CD4-positive, alpha-beta T cell (primary cell): ENCODE measurements at regions not wholly inside any gene's neighbourhood (a gene's known extent, or its start where the extent isn't known, plus 50 kb on each side); places are given as distances from the start of the nearest gene placed in this dataset.

Source experiments
- ATAC-seq: fragments of 200-7000 bp; cut with Tn5 transposase; one replicate; pipeline ENCODE4 v1.10.0; 2022; ENCODE audit warnings: mild to moderate bottlenecking; ENCODE audit not compliant: poor library complexity
- CTCF ChIA-PET: fragments of 350-600 bp; sonication (Branson Sonifier 250); formaldehyde crosslinking; loops from one replicate; lab custom pipeline; 2021; ENCODE audit warnings: antibody characterized with exemption, inconsistent platforms; lab: Charles Lee
- POLR2A ChIA-PET: fragments of 350-600 bp; sonication (Branson Sonifier 250); formaldehyde crosslinking; loops from one replicate; lab custom pipeline; 2021; ENCODE audit warnings: antibody characterized with exemption, inconsistent platforms; lab: Charles Lee
- DNase-seq, 14 experiments: peaks; one replicate each; pipeline ENCODE4 v3.0.0-alpha.2; 2013 to 2020; ENCODE audit warnings: mixed read lengths in 2 of 14
- H3K27ac ChIP-seq, 2 donors: one replicate each; pipeline versions ENCODE4 v1.5.1 to v1.7.0; 2013; ENCODE audit warnings: low read length in 2 of 2, low read depth in 1 of 2, mild to moderate bottlenecking in 1 of 2
- H3K27me3 ChIP-seq, 2 experiments: 1 replicate in 1 of 2; 2 replicates in 1 of 2; pipeline versions ENCODE4 v1.6.1 to v1.7.0; 2013; ENCODE audit warnings: low read length in 2 of 2, control low read depth in 1 of 2, mild to moderate bottlenecking in 1 of 2, moderate library complexity in 1 of 2; ENCODE audit not compliant: insufficient read depth in 2 of 2, control insufficient read depth in 1 of 2
- H3K36me3 ChIP-seq: one replicate; pipeline ENCODE4 v1.6.1; 2013; ENCODE audit warnings: low read length, control low read depth; ENCODE audit not compliant: insufficient read depth
- H3K4me1 ChIP-seq: one replicate; pipeline ENCODE4 v1.6.1; 2013; ENCODE audit warnings: low read length, control low read depth; ENCODE audit not compliant: insufficient read depth
- H3K4me3 ChIP-seq: one replicate; pipeline ENCODE4 v1.5.1; 2013; ENCODE audit warnings: mild to moderate bottlenecking, low read length, moderate library complexity
- H3K9me3 ChIP-seq, 2 experiments: 1 replicate in 1 of 2; 2 replicates in 1 of 2; pipeline versions ENCODE4 v1.6.1 to v1.7.0; 2013; ENCODE audit warnings: low read length in 2 of 2, mild to moderate bottlenecking in 2 of 2, control low read depth in 1 of 2, moderate library complexity in 1 of 2; ENCODE audit not compliant: control insufficient read depth in 1 of 2, insufficient read depth in 1 of 2
- H3K27ac Mint-ChIP-seq: one replicate; pipeline ENCODE4 v1.8.0; 2020; ENCODE audit warnings: mixed read lengths
- H3K27me3 Mint-ChIP-seq: one replicate; pipeline ENCODE4 v1.8.0; 2021; ENCODE audit warnings: mixed read lengths
- H3K36me3 Mint-ChIP-seq: one replicate; pipeline ENCODE4 v1.8.0; 2021; ENCODE audit warnings: low read depth, mixed read lengths
- H3K4me1 Mint-ChIP-seq: one replicate; pipeline ENCODE4 v1.8.0; 2021; ENCODE audit warnings: low read depth, mixed read lengths
- H3K4me3 Mint-ChIP-seq: one replicate; pipeline ENCODE4 v1.8.0; 2020; ENCODE audit warnings: mild to moderate bottlenecking, mixed read lengths
- H3K9me3 Mint-ChIP-seq: one replicate; pipeline ENCODE4 v1.8.0; 2020; ENCODE audit warnings: mixed read lengths
- CTCF ChIP-seq: fragments of 200-600 bp; IDR thresholded peaks from one replicate; pipeline ENCODE4 v1.8.0; 2022; ENCODE audit warnings: antibody characterized with exemption, mild to moderate bottlenecking
- intact Hi-C, 2 experiments: fragments of 100-400 bp; cut with DNase I in 1 of 2; cut with micrococcal nuclease in 1 of 2; formaldehyde crosslinking; loops; one replicate each; pipeline versions ENCODE4 v1.15.1 to v1.9.0; 2023 to 2025; cut with DNase I, micrococcal nuclease

GRCh38 chr2:41920181-41920580 lies 127.6 kb upstream of the PKDCC start:
- Mint-ChIP-seq H3K36me3 (no peaks in the 10 kb centered on the region), H3K9me3 (no peaks in the 10 kb centered on the region), H3K4me3 (no peak overlapping the region), H3K27ac (no peak overlapping the region), H3K4me1 (no peaks in the 10 kb centered on the region), H3K27me3 (no peaks in the 10 kb centered on the region)
- Histone ChIP-seq H3K27ac (no peak overlapping the region), H3K9me3 (no peaks in the 10 kb centered on the region), H3K27me3 (no peaks in the 10 kb centered on the region), H3K4me3 (no peak overlapping the region), H3K4me1 (no peaks in the 10 kb centered on the region), H3K36me3 (no peaks in the 10 kb centered on the region)
- ChIA-PET CTCF (no interaction called here), POLR2A (interaction anchor here (0.5 kb wide), 1 partner anchor 15 kb away, joined by 3 read pairs; no protein-coding TSS in a partner anchor)
- no peak for DNase-seq
- TF ChIP-seq CTCF: no peak
- ATAC-seq: no peak
- intact Hi-C loops: no loop called here

GRCh38 chr2:41920812-41921211 lies 127.0 kb upstream of the PKDCC start:
- Mint-ChIP-seq H3K4me3 (no peak overlapping the region), H3K4me1 (no peaks in the 10 kb centered on the region), H3K27ac (no peak overlapping the region), H3K27me3 (no peaks in the 10 kb centered on the region), H3K9me3 (no peaks in the 10 kb centered on the region), H3K36me3 (no peaks in the 10 kb centered on the region)
- no peak overlapping the region for H3K27ac ChIP-seq
- POLR2A ChIA-PET: interaction anchor here (0.5 to 0.6 kb wide), 2 partner anchors 16 to 1033 kb away, joined by 3 to 4 read pairs; no protein-coding TSS in a partner anchor
- H3K4me3 ChIP-seq: no peak overlapping the region
- no peaks in the 10 kb centered on the region for H3K36me3 ChIP-seq
- no peaks in the 10 kb centered on the region for H3K27me3 ChIP-seq
- no peaks in the 10 kb centered on the region for H3K9me3 ChIP-seq
- DNase-seq: no peak
- CTCF ChIA-PET: interaction anchor here (0.7 kb wide), 1 partner anchor 114 kb away, joined by 3 read pairs; no protein-coding TSS in a partner anchor
- no peak for TF ChIP-seq CTCF
- intact Hi-C loops: no loop called here
- ATAC-seq: no peak
- H3K4me1 ChIP-seq: no peaks in the 10 kb centered on the region

GRCh38 chr2:41922177-41922576 lies 125.6 kb upstream of the PKDCC start:
- Mint-ChIP-seq H3K9me3 (no peaks in the 10 kb centered on the region), H3K4me3 (no peak overlapping the region), H3K36me3 (no peaks in the 10 kb centered on the region), H3K4me1 (no peaks in the 10 kb centered on the region), H3K27ac (no peak overlapping the region), H3K27me3 (peaks cover 1% of the 10 kb centered on the region)
- TF ChIP-seq CTCF: no peak
- Histone ChIP-seq H3K27me3 (no peaks in the 10 kb centered on the region), H3K4me3 (no peak overlapping the region), H3K36me3 (no peaks in the 10 kb centered on the region), H3K9me3 (no peaks in the 10 kb centered on the region), H3K27ac (no peak overlapping the region), H3K4me1 (no peaks in the 10 kb centered on the region)
- CTCF ChIA-PET: no interaction called here
- POLR2A ChIA-PET: no interaction called here
- DNase-seq (peak in 1 of 14 experiments; percentile 4), ATAC-seq (no peak)
- intact Hi-C loops: no loop called here
